ENCODE measurements at regions not wholly inside any gene's neighbourhood (a gene's known extent, or its start where the extent isn't known, plus 50 kb on each side); places are given as distances from the start of the nearest gene placed in this dataset.

DNA sequence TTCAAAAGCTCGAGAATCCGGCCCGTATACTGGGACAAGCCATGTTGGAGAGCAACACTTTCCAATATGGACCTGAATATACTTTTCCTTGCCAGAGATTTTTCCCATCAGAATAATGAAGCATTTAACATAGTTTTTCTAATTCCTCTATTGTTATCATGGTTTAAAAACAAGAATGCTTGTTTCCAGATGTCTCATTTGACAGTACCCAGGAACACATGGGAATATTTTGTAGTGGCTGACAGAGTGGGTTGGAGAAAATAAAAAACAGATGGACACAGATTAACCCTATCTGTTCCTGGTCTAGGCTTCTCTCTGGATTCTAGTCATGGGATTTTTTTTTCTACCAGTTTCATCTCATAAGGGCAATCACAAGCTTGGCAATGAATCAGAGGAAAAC lies 164.8 kb upstream of the CEP162 start:
- Histone ChIP-seq H3K4me1 (ENCODE audit: control insufficient read depth, insufficient read depth, low read length, poor library complexity, severe bottlenecking) (no peaks in the 10 kb centered on the region), H3K4me3 (ENCODE audit: extremely low read depth, insufficient read depth, low read length, poor library complexity, severe bottlenecking) (no peak overlapping the region), H3K36me3 (ENCODE audit: control insufficient read depth, insufficient read depth, low read length) (no peaks in the 10 kb centered on the region), H3K27ac (ENCODE audit: low read depth, low read length, severe bottlenecking) (no peak overlapping the region), H3K9me3 (ENCODE audit: control insufficient read depth, low read length) (no peaks in the 10 kb centered on the region)
- 88 to 93% methylated on average over 3 of the region's 3 CpGs for WGBS, 2 experiments (ENCODE audit: insufficient coverage in 2 of 2)

DNA sequence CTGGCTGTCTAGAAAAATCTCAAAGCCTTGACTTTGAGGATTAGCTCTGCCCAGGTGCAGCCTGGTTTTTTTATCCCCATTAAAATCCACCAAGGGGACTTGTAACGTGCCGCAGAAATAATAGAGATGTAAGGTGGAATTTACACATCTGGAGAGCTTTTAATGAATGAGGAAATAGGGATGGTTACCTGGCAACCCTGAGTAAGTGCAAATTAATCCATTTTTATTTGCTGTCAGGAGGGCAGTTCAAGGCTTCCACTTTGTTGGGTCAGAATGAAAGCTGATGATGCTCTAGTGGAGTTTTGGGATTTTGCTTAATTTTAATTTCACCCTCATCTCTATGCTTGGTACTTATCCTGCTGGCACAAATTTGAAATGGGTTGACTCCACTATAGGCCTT lies 163.4 kb upstream of the CEP162 start:
- Histone ChIP-seq H3K9me3 (ENCODE audit: control insufficient read depth, low read length) (no peaks in the 10 kb centered on the region), H3K4me3 (ENCODE audit: extremely low read depth, insufficient read depth, low read length, poor library complexity, severe bottlenecking) (no peak overlapping the region), H3K4me1 (ENCODE audit: control insufficient read depth, insufficient read depth, low read length, poor library complexity, severe bottlenecking) (no peaks in the 10 kb centered on the region), H3K27ac (ENCODE audit: low read depth, low read length, severe bottlenecking) (no peak overlapping the region), H3K36me3 (ENCODE audit: control insufficient read depth, insufficient read depth, low read length) (no peaks in the 10 kb centered on the region)
- WGBS, 2 experiments (ENCODE audit: insufficient coverage in 2 of 2): no CpG with 5 or more reads among the region's 2 CpGs

DNA sequence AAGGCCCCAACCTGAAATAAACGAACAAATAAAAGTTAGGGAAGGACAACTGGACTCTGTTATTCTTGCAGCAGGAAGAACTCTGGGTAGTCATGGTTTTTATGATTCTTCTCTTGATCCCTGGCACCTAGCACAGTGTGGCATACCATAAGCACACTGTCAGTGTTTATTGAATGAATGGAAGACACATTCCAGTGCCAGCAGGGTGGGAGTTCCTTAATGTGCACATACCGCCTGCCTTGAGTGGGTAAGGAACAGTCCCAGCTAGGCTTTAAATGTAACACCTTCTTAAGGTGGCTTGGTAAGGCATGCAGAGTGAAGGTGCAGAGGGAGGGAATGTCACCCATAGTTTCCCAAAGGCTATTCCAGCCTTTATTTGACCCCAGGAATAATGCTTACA lies 162.9 kb upstream of the CEP162 start:
- H3K27ac ChIP-seq (ENCODE audit: low read depth, low read length, severe bottlenecking): no peak overlapping the region
- H3K4me3 ChIP-seq (ENCODE audit: extremely low read depth, insufficient read depth, low read length, poor library complexity, severe bottlenecking): no peak overlapping the region
- H3K36me3 ChIP-seq (ENCODE audit: control insufficient read depth, insufficient read depth, low read length): no peaks in the 10 kb centered on the region
- no peaks in the 10 kb centered on the region for H3K9me3 ChIP-seq (ENCODE audit: control insufficient read depth, low read length)
- WGBS, 2 experiments (ENCODE audit: insufficient coverage in 2 of 2): 89 to 100% methylated on average over 1 to 2 of the region's 2 CpGs
- no peaks in the 10 kb centered on the region for H3K4me1 ChIP-seq (ENCODE audit: control insufficient read depth, insufficient read depth, low read length, poor library complexity, severe bottlenecking)

DNA sequence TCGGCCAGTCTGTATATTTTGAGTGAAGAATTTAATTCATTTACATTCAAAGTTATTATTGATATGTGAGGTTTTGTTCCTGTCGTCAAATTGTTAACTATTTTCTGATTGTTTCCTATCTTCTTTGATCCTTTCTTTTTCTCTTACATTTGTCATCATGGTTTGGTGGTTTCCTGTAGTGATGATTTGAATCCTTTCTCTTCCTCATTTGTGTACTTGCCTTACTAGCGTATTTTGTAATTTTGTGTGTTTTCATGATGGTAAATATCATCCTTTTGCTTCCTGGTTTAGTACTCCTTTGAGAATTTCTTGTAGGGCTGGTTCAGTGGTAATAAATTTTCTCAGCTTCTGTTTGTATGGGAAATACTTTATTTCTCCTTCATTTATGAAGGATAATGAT lies 151.7 kb upstream of the CEP162 start:
- Histone ChIP-seq H3K4me1 (ENCODE audit: control insufficient read depth, insufficient read depth, low read length, poor library complexity, severe bottlenecking) (no peaks in the 10 kb centered on the region), H3K36me3 (ENCODE audit: control insufficient read depth, insufficient read depth, low read length) (no peaks in the 10 kb centered on the region), H3K4me3 (ENCODE audit: extremely low read depth, insufficient read depth, low read length, poor library complexity, severe bottlenecking) (no peak overlapping the region), H3K9me3 (ENCODE audit: control insufficient read depth, low read length) (no peaks in the 10 kb centered on the region), H3K27ac (ENCODE audit: low read depth, low read length, severe bottlenecking) (no peak overlapping the region)
- no CpG with 5 or more reads among the region's 3 CpGs for WGBS, 2 experiments (ENCODE audit: insufficient coverage in 2 of 2)

DNA sequence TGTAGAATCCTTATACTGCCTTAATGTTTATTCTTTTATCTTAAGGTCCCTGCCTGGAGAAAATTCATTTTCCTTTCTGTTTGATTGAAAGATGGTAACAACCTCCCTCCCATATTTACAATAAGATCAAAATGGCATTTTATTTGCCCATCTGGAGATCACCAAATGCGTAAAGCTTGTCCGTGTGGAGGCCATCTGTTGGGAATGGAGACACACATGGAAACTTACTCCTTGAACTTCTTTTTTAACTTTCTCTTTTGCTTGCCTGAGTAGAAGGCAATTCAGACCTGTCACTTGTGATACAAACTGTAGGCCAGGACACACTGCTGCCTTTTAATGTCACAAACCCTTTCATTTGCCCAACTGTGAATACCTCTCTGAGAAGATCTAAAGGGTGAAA lies 144.8 kb upstream of the CEP162 start:
- H3K4me1 ChIP-seq (ENCODE audit: control insufficient read depth, insufficient read depth, low read length, poor library complexity, severe bottlenecking): no peaks in the 10 kb centered on the region
- 96 to 100% methylated on average over 2 of the region's 2 CpGs for WGBS, 2 experiments (ENCODE audit: insufficient coverage in 2 of 2)
- no peak overlapping the region for H3K27ac ChIP-seq (ENCODE audit: low read depth, low read length, severe bottlenecking)
- H3K36me3 ChIP-seq (ENCODE audit: control insufficient read depth, insufficient read depth, low read length): no peaks in the 10 kb centered on the region
- no peaks in the 10 kb centered on the region for H3K9me3 ChIP-seq (ENCODE audit: control insufficient read depth, low read length)
- H3K4me3 ChIP-seq (ENCODE audit: extremely low read depth, insufficient read depth, low read length, poor library complexity, severe bottlenecking): no peak overlapping the region

DNA sequence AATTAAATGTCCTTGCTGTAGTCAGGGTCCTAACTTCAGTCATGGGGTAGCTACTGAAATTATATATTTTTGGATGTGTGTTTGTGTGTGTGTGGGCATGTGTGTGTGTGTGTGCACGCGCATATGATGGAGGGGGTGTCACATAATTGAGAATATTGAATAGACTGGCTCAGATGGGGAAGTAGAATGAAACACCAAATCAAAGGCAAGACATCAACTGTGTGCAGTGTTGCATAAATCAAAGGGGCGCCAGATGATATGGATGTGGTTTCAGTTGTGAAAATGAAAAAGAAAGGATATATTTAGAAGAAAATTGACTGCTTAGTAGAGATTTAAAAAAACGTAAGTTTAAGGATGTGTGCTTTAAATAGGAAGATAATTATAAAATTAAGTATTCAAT lies 144.2 kb upstream of the CEP162 start:
- Histone ChIP-seq H3K4me1 (ENCODE audit: control insufficient read depth, insufficient read depth, low read length, poor library complexity, severe bottlenecking) (no peaks in the 10 kb centered on the region), H3K36me3 (ENCODE audit: control insufficient read depth, insufficient read depth, low read length) (no peaks in the 10 kb centered on the region), H3K4me3 (ENCODE audit: extremely low read depth, insufficient read depth, low read length, poor library complexity, severe bottlenecking) (no peak overlapping the region), H3K27ac (ENCODE audit: low read depth, low read length, severe bottlenecking) (no peak overlapping the region), H3K9me3 (ENCODE audit: control insufficient read depth, low read length) (no peaks in the 10 kb centered on the region)
- 74 to 85% methylated on average over 3 of the region's 4 CpGs for WGBS, 2 experiments (ENCODE audit: insufficient coverage in 2 of 2)

DNA sequence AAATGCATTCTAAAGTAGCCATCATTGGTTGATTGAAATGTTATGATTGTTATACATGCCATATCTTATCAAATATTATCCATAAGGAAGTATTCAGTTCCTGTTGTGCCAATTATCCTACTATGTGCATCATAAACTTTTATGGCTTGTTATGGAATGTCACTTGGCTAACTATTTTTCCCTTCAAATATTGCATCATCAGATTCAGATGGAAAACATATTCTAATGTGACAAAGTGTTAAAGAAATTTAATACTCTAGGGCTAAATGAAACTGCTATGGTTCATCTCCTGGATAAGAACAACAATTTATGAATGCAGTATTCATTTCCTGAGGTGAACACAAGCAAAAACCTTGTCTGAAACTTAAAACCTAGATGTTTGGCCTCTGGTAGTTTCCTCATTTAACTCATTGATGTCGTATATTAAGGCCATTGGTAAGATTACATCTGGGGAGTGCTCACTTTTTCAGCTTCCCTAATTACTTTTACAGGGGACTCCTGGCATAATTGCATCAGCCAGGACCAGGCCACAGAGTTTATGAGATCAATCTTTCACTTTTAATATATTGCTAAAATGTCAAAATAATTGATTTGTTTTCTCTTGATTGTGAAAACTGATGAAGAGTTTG lies 134.9 kb upstream of the CEP162 start:
- Histone ChIP-seq H3K4me1 (ENCODE audit: control insufficient read depth, insufficient read depth, low read length, poor library complexity, severe bottlenecking) (no peaks in the 10 kb centered on the region), H3K36me3 (ENCODE audit: control insufficient read depth, insufficient read depth, low read length) (no peaks in the 10 kb centered on the region), H3K27ac (ENCODE audit: low read depth, low read length, severe bottlenecking) (no peak overlapping the region), H3K9me3 (ENCODE audit: control insufficient read depth, low read length) (no peaks in the 10 kb centered on the region), H3K4me3 (ENCODE audit: extremely low read depth, insufficient read depth, low read length, poor library complexity, severe bottlenecking) (no peak overlapping the region)
- 67% methylated on average over 1 of the region's 1 CpG; no CpG with 5 or more reads in 1 of the 2 experiments for WGBS, 2 experiments (ENCODE audit: insufficient coverage in 2 of 2)

DNA sequence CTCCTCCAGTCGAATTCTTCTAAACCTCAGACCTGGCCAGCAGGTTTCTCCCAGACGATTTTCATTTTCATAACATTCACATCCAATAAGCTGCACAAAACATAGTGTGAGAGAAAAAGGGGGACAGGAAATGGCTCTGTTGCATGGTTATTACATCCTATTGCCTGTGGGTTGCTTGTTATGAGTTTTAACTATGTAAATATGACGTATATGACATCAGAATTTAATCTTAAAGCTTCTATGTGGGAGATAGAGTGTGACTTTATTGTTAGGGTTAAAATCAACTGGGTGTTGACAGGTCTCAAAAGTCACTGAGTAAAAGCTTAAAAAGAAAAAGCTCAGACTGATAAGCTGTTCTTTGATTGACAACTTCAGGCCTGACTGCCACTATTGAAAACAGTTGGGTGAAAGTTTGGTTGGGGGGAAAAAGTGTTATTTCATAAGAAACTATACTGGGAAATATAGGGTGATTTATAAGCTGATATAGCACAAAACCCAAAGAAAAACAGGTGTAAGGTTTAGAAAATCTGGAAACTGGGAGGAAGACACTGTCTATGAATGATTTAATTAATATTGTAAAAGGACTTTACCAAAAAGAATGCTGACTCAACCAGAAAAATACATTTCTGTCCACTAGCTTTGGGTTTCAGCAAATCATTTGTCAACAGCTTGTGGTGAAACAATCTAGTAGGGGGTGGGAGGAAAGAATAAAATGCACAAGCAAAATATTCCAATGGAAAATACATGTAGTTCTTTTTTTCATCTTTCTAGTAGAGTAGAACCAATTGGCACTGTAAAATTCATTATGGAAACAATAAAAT lies 134.1 kb upstream of the CEP162 start:
- no peaks in the 10 kb centered on the region for H3K36me3 ChIP-seq (ENCODE audit: control insufficient read depth, insufficient read depth, low read length)

DNA sequence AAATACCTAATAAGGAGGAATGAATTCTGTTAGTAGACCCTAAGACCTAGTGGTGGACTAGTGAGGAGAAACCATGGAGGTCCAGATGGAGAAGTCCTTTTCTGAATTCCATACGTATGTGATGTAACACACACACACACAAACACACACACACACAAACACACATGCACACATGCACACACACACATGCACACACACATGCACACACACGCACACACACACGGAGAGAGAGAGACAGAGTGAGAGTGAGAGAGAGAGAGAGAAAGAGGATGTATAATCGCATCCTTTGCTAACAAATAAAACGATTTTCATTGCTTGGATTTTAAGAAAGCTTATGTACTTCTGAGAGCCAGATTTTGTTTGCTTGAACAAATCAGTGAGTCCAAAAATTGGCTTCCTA lies 132.6 kb upstream of the CEP162 start:
- no peaks in the 10 kb centered on the region for H3K4me1 ChIP-seq (ENCODE audit: control insufficient read depth, insufficient read depth, low read length, poor library complexity, severe bottlenecking)
- no peak overlapping the region for H3K4me3 ChIP-seq (ENCODE audit: extremely low read depth, insufficient read depth, low read length, poor library complexity, severe bottlenecking)
- H3K9me3 ChIP-seq (ENCODE audit: control insufficient read depth, low read length): no peaks in the 10 kb centered on the region
- no peak overlapping the region for H3K27ac ChIP-seq (ENCODE audit: low read depth, low read length, severe bottlenecking)
- H3K36me3 ChIP-seq (ENCODE audit: control insufficient read depth, insufficient read depth, low read length): no peaks in the 10 kb centered on the region
- 80 to 94% methylated on average over 2 of the region's 5 CpGs for WGBS, 2 experiments (ENCODE audit: insufficient coverage in 2 of 2)

More for the DNA sequence above, 134.1 kb upstream of the CEP162 start:
- 67% methylated on average over 1 of the region's 3 CpGs; no CpG with 5 or more reads in 1 of the 2 experiments for WGBS, 2 experiments (ENCODE audit: insufficient coverage in 2 of 2)
- H3K4me3 ChIP-seq (ENCODE audit: extremely low read depth, insufficient read depth, low read length, poor library complexity, severe bottlenecking): no peak overlapping the region
- no peak overlapping the region for H3K27ac ChIP-seq (ENCODE audit: low read depth, low read length, severe bottlenecking)
- H3K9me3 ChIP-seq (ENCODE audit: control insufficient read depth, low read length): no peaks in the 10 kb centered on the region
- H3K4me1 ChIP-seq (ENCODE audit: control insufficient read depth, insufficient read depth, low read length, poor library complexity, severe bottlenecking): no peaks in the 10 kb centered on the region

DNA sequence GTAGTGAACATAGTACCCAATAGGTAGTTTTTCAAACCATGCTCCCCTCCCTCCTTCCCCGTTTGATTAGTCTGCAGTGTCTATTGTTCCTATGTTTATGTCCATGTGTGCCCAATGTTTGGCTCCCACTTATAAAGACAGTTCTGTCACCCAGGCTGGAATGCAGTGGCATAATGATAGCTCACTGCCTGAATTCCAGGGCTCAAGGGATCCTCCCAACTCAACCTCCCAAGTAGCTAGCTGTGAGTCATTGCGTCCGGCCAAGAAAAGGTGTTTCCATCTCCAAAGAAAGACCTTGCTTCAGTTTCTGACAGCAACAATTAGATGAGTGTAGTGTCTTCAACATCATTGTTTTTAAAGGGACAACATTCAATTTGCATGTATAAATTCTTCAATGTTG lies 131.1 kb upstream of the CEP162 start:
- H3K36me3 ChIP-seq (ENCODE audit: control insufficient read depth, insufficient read depth, low read length): no peaks in the 10 kb centered on the region
- no CpG with 5 or more reads among the region's 3 CpGs for WGBS, 2 experiments (ENCODE audit: insufficient coverage in 2 of 2)
- H3K27ac ChIP-seq (ENCODE audit: low read depth, low read length, severe bottlenecking): no peak overlapping the region
- no peaks in the 10 kb centered on the region for H3K9me3 ChIP-seq (ENCODE audit: control insufficient read depth, low read length)
- H3K4me3 ChIP-seq (ENCODE audit: extremely low read depth, insufficient read depth, low read length, poor library complexity, severe bottlenecking): no peak overlapping the region
- no peaks in the 10 kb centered on the region for H3K4me1 ChIP-seq (ENCODE audit: control insufficient read depth, insufficient read depth, low read length, poor library complexity, severe bottlenecking)

DNA sequence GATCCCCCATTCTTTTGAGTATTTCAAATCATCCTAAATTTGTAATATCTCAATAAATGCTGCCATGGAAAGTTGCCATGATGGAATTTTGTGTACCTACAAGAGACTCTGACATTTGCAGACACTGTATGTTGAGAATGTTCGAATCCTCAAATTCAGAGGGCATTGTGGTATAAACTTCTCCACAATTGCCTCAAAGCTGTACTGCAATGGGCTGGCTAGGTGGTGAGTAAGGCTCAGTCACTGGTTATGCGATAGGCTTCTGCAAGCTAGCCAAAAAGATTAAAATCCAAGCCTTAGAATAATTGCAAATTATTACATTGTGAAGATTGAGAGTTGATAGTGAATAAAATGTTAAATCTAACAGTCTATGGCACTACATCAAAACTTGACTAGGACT lies 130.2 kb upstream of the CEP162 start:
- Histone ChIP-seq H3K36me3 (ENCODE audit: control insufficient read depth, insufficient read depth, low read length) (no peaks in the 10 kb centered on the region), H3K9me3 (ENCODE audit: control insufficient read depth, low read length) (no peaks in the 10 kb centered on the region), H3K4me3 (ENCODE audit: extremely low read depth, insufficient read depth, low read length, poor library complexity, severe bottlenecking) (no peak overlapping the region), H3K27ac (ENCODE audit: low read depth, low read length, severe bottlenecking) (no peak overlapping the region), H3K4me1 (ENCODE audit: control insufficient read depth, insufficient read depth, low read length, poor library complexity, severe bottlenecking) (no peaks in the 10 kb centered on the region)
- 88% methylated on average over 1 of the region's 2 CpGs; no CpG with 5 or more reads in 1 of the 2 experiments for WGBS, 2 experiments (ENCODE audit: insufficient coverage in 2 of 2)

Measured in mesodermal cell (in vitro differentiated cells).